ENCODE measurements at regions not wholly inside any gene's neighbourhood (a gene's known extent, or its start where the extent isn't known, plus 50 kb on each side); places are given as distances from the start of the nearest gene placed in this dataset.

DNA sequence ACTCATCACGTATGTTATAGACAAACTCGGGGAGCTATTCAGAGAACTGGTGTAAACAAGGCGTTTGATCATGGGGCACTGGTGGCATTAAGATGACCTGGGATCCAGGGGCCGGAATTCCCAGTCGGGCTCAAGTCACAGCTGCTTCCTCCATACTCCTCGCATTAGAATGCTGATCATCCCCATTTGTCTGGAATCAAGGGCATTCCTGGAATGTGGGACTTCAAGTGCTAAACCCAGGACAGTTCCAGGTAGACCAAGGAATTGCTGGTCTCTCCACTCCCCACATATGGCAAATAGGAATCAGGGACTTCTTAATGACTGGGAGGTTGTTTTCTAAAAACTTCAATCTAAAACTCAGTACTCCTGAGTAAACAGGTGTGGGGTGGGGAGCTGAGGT is 355.7 kb upstream of the RAB6C start:
- Histone ChIP-seq H2AFZ (ENCODE audit: low read depth) (no peak overlapping the region), H3K36me3 (ENCODE audit: insufficient read depth) (no peaks in the 10 kb centered on the region), H3K27me3 (ENCODE audit: insufficient read depth, low read depth) (no peaks in the 10 kb centered on the region), H3K4me2 (no peak overlapping the region), H3K9ac (no peak overlapping the region), H3K4me1 (ENCODE audit: low read depth, poor library complexity, severe bottlenecking) (no peaks in the 10 kb centered on the region), H4K20me1 (ENCODE audit: insufficient read depth) (no peaks in the 10 kb centered on the region), H3K27ac (no peak overlapping the region), H3K79me2 (ENCODE audit: insufficient read depth, low read depth) (no peaks in the 10 kb centered on the region), H3K4me3 (IDR thresholded peaks at IDR 0.05; ENCODE audit: insufficient read depth, low read depth, low read length) (no peak overlapping the region)
- TF ChIP-seq, protein P1, sequence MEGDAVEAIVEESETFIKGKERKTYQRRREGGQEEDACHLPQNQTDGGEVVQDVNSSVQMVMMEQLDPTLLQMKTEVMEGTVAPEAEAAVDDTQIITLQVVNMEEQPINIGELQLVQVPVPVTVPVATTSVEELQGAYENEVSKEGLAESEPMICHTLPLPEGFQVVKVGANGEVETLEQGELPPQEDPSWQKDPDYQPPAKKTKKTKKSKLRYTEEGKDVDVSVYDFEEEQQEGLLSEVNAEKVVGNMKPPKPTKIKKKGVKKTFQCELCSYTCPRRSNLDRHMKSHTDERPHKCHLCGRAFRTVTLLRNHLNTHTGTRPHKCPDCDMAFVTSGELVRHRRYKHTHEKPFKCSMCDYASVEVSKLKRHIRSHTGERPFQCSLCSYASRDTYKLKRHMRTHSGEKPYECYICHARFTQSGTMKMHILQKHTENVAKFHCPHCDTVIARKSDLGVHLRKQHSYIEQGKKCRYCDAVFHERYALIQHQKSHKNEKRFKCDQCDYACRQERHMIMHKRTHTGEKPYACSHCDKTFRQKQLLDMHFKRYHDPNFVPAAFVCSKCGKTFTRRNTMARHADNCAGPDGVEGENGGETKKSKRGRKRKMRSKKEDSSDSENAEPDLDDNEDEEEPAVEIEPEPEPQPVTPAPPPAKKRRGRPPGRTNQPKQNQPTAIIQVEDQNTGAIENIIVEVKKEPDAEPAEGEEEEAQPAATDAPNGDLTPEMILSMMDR (conservative IDR thresholded peaks at IDR 0.05; ENCODE audit: low read depth, low read length) = no peak

DNA sequence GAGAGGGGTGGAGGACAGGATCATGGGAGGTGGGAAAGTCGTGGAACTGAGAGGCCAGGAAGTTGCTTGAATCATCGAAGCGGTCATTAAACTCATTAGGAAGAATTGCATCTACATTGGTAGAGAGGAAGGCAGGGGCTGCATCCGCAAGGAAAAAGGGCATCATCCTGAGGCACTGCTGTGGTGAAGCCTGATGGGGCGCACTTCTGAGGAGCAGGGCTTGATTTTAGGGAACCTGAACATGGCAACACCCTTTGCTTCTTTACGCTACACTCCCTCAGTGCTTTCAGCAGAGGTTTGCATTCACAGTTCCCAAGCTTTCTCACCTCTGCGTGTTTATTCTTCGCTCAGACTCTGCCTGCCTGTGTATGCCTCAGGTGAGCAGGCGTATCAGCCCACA is 352.0 kb upstream of the RAB6C start:
- Histone ChIP-seq H3K36me3 (ENCODE audit: insufficient read depth) (no peaks in the 10 kb centered on the region), H4K20me1 (ENCODE audit: insufficient read depth) (no peaks in the 10 kb centered on the region), H3K9ac (no peak overlapping the region), H3K27me3 (ENCODE audit: insufficient read depth, low read depth) (no peaks in the 10 kb centered on the region), H3K4me2 (no peak overlapping the region), H3K27ac (no peak overlapping the region), H3K4me1 (ENCODE audit: low read depth, poor library complexity, severe bottlenecking) (no peaks in the 10 kb centered on the region), H2AFZ (ENCODE audit: low read depth) (no peak overlapping the region), H3K79me2 (ENCODE audit: insufficient read depth, low read depth) (no peaks in the 10 kb centered on the region), H3K4me3 (IDR thresholded peaks at IDR 0.05; ENCODE audit: insufficient read depth, low read depth, low read length) (no peak overlapping the region)
- TF ChIP-seq, protein P1 (conservative IDR thresholded peaks at IDR 0.05; ENCODE audit: low read depth, low read length) = no peak

DNA sequence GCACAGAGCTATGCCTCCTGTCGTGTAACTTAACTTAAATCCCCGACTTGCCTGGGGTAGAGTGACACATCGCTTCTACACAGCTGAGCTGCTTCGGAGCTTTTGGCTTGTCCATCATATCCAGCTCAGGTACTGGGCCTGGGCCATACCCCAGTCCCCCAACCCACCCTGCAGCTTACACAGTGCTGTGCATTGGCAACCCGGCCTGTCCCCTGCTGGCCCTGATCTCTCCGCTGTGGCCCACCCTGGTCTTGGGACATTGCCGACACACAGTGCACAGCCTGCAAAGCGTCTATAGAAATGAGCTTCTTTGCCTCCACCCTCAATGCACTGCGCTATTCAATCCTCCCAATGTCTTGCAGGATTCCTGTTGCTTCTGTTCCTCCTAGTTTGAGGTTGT is 342.8 kb upstream of the RAB6C start:
- Histone ChIP-seq H3K4me3 (IDR thresholded peaks at IDR 0.05; ENCODE audit: insufficient read depth, low read depth, low read length) (no peak overlapping the region), H3K4me2 (no peak overlapping the region), H4K20me1 (ENCODE audit: insufficient read depth) (no peaks in the 10 kb centered on the region), H3K79me2 (ENCODE audit: insufficient read depth, low read depth) (no peaks in the 10 kb centered on the region), H3K27ac (no peak overlapping the region), H3K9ac (no peak overlapping the region), H3K27me3 (ENCODE audit: insufficient read depth, low read depth) (no peaks in the 10 kb centered on the region), H3K36me3 (ENCODE audit: insufficient read depth) (no peaks in the 10 kb centered on the region), H2AFZ (ENCODE audit: low read depth) (no peak overlapping the region), H3K4me1 (ENCODE audit: low read depth, poor library complexity, severe bottlenecking) (no peaks in the 10 kb centered on the region)
- TF ChIP-seq, protein P1 (conservative IDR thresholded peaks at IDR 0.05; ENCODE audit: low read depth, low read length) = no peak

DNA sequence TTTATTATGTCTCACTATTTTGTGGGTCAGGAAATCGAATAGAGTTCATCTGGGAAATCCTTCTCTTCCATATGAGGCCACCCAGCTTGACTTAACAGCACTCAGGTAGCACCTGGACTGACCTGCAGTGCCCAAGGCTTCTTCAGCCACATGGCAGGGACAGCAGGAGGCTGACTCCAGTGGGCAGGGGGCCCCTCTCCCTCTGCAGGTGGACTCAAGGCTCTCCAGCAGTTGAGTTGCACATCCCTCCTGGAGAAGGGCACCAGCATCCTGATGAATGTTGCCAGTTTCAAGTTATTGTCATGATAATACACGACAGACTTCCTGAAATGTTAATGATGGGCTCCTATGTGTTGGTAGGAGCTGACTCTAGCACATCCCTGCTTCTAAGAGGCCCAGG is 338.1 kb upstream of the RAB6C start:
- H3K9ac ChIP-seq = no peak overlapping the region
- no peak overlapping the region for H3K4me2 ChIP-seq
- H2AFZ ChIP-seq (ENCODE audit: low read depth) = no peak overlapping the region
- TF ChIP-seq, protein P1 (conservative IDR thresholded peaks at IDR 0.05; ENCODE audit: low read depth, low read length) = no peak
- H3K79me2 ChIP-seq (ENCODE audit: insufficient read depth, low read depth) = no peaks in the 10 kb centered on the region
- H3K27me3 ChIP-seq (ENCODE audit: insufficient read depth, low read depth) = no peaks in the 10 kb centered on the region
- H3K27ac ChIP-seq = no peak overlapping the region
- H3K4me3 ChIP-seq (IDR thresholded peaks at IDR 0.05; ENCODE audit: insufficient read depth, low read depth, low read length) = no peak overlapping the region
- no peaks in the 10 kb centered on the region for H4K20me1 ChIP-seq (ENCODE audit: insufficient read depth)
- H3K4me1 ChIP-seq (ENCODE audit: low read depth, poor library complexity, severe bottlenecking) = no peaks in the 10 kb centered on the region
- no peaks in the 10 kb centered on the region for H3K36me3 ChIP-seq (ENCODE audit: insufficient read depth)

Measured in KMS-11 (cell line).